ENCODE measurements at regions not wholly inside any gene's neighbourhood (a gene's known extent, or its start where the extent isn't known, plus 50 kb on each side); places are given as distances from the start of the nearest gene placed in this dataset.

- DNase-seq (no peak), ATAC-seq (no peak)
- Histone ChIP-seq H3K4me3 (no peak overlapping the region), H3K27ac (no peak overlapping the region), H3K4me1 (no peaks in the 10 kb centered on the region), H3K27me3 (no peaks in the 10 kb centered on the region), H3K9me3 (no peaks in the 10 kb centered on the region), H3K36me3 (no peaks in the 10 kb centered on the region)
- intact Hi-C loops (cut with DNase I), result no loop called here
- TF ChIP-seq CTCF (IDR thresholded peaks at IDR 0.05), result no peak
- no peak for TF ChIP-seq POLR2A (IDR thresholded peaks at IDR 0.05)
- WGBS (ENCODE audit: insufficient coverage, low coverage, low lambda C conversion rate, missing lambda C conversion rate), result 75% methylated on average over 1 of the region's 1 CpG
Observed at GRCh38 chr13:74977498-74977897, 504.5 kb downstream of the TBC1D4 start.

- ATAC-seq (no peak), DNase-seq (no peak)
- Histone ChIP-seq H3K4me1 (no peaks in the 10 kb centered on the region), H3K27me3 (no peaks in the 10 kb centered on the region), H3K4me3 (no peak overlapping the region), H3K9me3 (no peaks in the 10 kb centered on the region), H3K36me3 (no peaks in the 10 kb centered on the region), H3K27ac (no peak overlapping the region)
- intact Hi-C loops (cut with DNase I), result no loop called here
- WGBS (ENCODE audit: insufficient coverage, low coverage, low lambda C conversion rate, missing lambda C conversion rate), result 37% methylated on average over 2 of the region's 2 CpGs
- no peak for TF ChIP-seq POLR2A (IDR thresholded peaks at IDR 0.05)
Observed at GRCh38 chr13:74975111-74975510, 506.9 kb downstream of the TBC1D4 start.

DNA sequence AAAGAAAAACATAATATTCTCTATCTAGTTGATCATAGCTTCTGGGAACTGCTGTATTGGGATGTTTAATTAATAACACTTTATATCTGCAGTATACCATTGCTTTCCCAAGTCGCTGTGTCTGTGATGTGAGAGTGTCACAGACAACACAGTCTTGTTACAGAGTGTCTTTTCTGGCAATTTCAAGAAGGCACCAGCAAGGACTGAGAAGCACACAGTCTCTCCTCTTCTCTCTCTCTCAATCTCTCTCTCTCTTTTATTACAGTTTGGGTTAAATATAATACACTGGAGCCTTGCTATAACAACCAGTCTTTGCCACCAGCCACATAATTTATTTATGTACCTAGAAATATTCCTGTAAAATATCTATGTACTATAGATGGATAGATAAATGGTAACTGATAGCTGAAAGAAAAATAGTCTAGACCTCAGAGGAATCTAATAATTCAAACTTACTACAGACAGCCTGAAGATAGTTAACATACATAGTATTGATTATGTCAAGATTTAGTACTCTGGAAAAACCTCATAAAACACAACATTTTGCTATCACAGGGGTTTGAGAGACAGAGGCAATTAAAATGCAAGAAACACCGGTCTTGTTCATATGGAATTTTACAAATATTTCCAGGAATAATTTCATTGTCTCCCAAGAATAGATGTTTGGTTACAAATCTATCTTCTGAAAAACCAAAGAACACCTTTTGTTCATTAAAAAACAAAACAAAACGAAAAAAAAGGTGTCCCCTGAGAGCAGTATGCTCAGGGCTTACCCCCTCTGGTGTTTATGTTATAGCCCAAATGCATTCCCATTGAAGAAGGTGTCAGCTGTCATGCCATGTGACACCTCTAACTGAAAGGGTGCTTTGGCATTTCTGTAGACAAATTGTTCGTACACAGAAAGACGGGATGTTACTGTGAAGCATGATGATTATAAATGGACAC lies 507.8 kb downstream of the TBC1D4 start:
- DNase-seq (no peak), ATAC-seq (no peak)
- 34% methylated on average over 5 of the region's 5 CpGs for WGBS (ENCODE audit: insufficient coverage, low coverage, low lambda C conversion rate, missing lambda C conversion rate)
- no peaks in the 10 kb centered on the region for H3K36me3 ChIP-seq
- no peaks in the 10 kb centered on the region for H3K4me1 ChIP-seq
- no peaks in the 10 kb centered on the region for H3K27me3 ChIP-seq
- no peak for TF ChIP-seq CTCF (IDR thresholded peaks at IDR 0.05)
- no peak for TF ChIP-seq POLR2A (IDR thresholded peaks at IDR 0.05)
- H3K27ac ChIP-seq, result no peak overlapping the region
- intact Hi-C loops (cut with DNase I), result no loop called here
- no peaks in the 10 kb centered on the region for H3K9me3 ChIP-seq
- no peak overlapping the region for H3K4me3 ChIP-seq

- no peak for DNase-seq
- 21% methylated on average over 1 of the region's 1 CpG for WGBS (ENCODE audit: insufficient coverage, low coverage, low lambda C conversion rate, missing lambda C conversion rate)
Observed at GRCh38 chr13:74969419-74969818, 512.5 kb downstream of the TBC1D4 start.

More at GRCh38 chr13:74969419-74969818, 512.5 kb downstream of the TBC1D4 start:
- no peak for TF ChIP-seq POLR2A (IDR thresholded peaks at IDR 0.05)
- TF ChIP-seq CTCF (IDR thresholded peaks at IDR 0.05), result no peak
- no peaks in the 10 kb centered on the region for H3K4me1 ChIP-seq
- H3K27me3 ChIP-seq, result no peaks in the 10 kb centered on the region
- H3K9me3 ChIP-seq, result no peaks in the 10 kb centered on the region
- ATAC-seq, result no peak
- H3K36me3 ChIP-seq, result no peaks in the 10 kb centered on the region
- H3K4me3 ChIP-seq, result no peak overlapping the region
- intact Hi-C loops (cut with DNase I), result no loop called here
- no peak overlapping the region for H3K27ac ChIP-seq
